Thyroid gland (tissue), 4 donors: ENCODE measurements at regions not wholly inside any gene's neighbourhood (a gene's known extent, or its start where the extent isn't known, plus 50 kb on each side); places are given as distances from the start of the nearest gene placed in this dataset.

ENCODE experiments used
- POLR2A ChIP-seq, 2 donors: fragments of 450-650 bp; IDR thresholded peaks; one replicate each; pipeline ENCODE4 v1.6.1; 2017; ENCODE audit warnings: antibody characterized with exemption in 2 of 2, mild to moderate bottlenecking in 2 of 2, moderate library complexity in 1 of 2
- TF ChIP-seq, protein P1 (sequence below), 6 experiments: fragments of 200-600 bp in 3 of 6; fragments of 450-650 bp in 3 of 6; sonication (generic) in 3 of 6; IDR thresholded peaks; one replicate each; pipeline ENCODE4 v1.5.1; 2016 to 2019; ENCODE audit warnings: antibody characterized with exemption in 6 of 6, mild to moderate bottlenecking in 2 of 6, inconsistent platforms in 1 of 6, moderate library complexity in 1 of 6

DNA sequence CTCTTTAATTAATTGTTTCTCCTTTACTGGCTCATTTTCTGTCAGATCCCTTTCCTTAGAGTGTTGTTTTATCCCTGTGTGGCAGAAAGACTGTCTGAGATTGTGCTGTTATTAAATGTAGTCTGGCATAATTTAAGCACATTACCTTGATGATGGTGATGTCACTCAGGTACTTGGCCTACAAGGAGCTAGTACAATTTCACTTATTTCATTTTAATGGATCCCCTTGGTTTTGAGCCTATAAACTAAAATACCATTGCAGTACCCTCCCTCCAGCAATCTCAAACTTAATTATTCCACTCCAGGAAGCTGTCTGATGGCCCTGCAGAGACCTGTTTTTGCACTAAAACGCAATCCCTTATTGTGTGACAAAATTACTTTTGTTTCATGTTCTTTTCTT lies 968.6 kb downstream of the ADGRL3 start:
- TF ChIP-seq POLR2A (IDR thresholded peaks at IDR 0.05): no peak
- TF ChIP-seq, protein P1, sequence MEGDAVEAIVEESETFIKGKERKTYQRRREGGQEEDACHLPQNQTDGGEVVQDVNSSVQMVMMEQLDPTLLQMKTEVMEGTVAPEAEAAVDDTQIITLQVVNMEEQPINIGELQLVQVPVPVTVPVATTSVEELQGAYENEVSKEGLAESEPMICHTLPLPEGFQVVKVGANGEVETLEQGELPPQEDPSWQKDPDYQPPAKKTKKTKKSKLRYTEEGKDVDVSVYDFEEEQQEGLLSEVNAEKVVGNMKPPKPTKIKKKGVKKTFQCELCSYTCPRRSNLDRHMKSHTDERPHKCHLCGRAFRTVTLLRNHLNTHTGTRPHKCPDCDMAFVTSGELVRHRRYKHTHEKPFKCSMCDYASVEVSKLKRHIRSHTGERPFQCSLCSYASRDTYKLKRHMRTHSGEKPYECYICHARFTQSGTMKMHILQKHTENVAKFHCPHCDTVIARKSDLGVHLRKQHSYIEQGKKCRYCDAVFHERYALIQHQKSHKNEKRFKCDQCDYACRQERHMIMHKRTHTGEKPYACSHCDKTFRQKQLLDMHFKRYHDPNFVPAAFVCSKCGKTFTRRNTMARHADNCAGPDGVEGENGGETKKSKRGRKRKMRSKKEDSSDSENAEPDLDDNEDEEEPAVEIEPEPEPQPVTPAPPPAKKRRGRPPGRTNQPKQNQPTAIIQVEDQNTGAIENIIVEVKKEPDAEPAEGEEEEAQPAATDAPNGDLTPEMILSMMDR (IDR thresholded peaks at IDR 0.05): no peak
